ENCODE measurements at regions not wholly inside any gene's neighbourhood (a gene's known extent, or its start where the extent isn't known, plus 50 kb on each side); places are given as distances from the start of the nearest gene placed in this dataset.
"Not testable (repeated sequence)": the region's sequence is repeated elsewhere in the genome, so short reads cannot be mapped to it uniquely, and the experiment has no call there.

GRCh38 chr9:39587844-39588499, 232.5 kb downstream of the SPATA31A1 start:
- Histone ChIP-seq H3K27ac (ENCODE audit: low read depth, low read length) (no peak overlapping the region), H3K79me2 (ENCODE audit: control insufficient read depth, low read length) (no peaks in the 10 kb centered on the region), H3F3A (ENCODE audit: control insufficient read depth, insufficient read depth) (no peaks in the 10 kb centered on the region), H3K9me2 (replicated peaks; ENCODE audit: control insufficient read depth, low read length) (no peaks in the 10 kb centered on the region), H3K27me3 (ENCODE audit: control insufficient read depth, low read length) (no peaks in the 10 kb centered on the region), H3K9me3 (ENCODE audit: control insufficient read depth, insufficient read depth, low read length) (no peaks in the 10 kb centered on the region), H3K4me1 (ENCODE audit: control insufficient read depth, low read length) (no peaks in the 10 kb centered on the region), H3K4me3 (ENCODE audit: low read length) (no peak overlapping the region), H3K4me2 (ENCODE audit: low read length) (no peak overlapping the region), H3K36me3 (ENCODE audit: control insufficient read depth, low read length) (no peaks in the 10 kb centered on the region), H4K20me1 (ENCODE audit: control insufficient read depth, insufficient read depth, low read depth, low read length) (no peaks in the 10 kb centered on the region)
- TF ChIP-seq EZH2phosphoT487 (IDR thresholded peaks at IDR 0.05; ENCODE audit: borderline replicate concordance, low read length) (no peak), CTCF (IDR thresholded peaks at IDR 0.05; ENCODE audit: low read depth, low read length, poor library complexity, severe bottlenecking) (no peak)

GRCh38 chr9:39588500-39589137, 233.2 kb downstream of the SPATA31A1 start:
- Histone ChIP-seq H4K20me1 (ENCODE audit: control insufficient read depth, insufficient read depth, low read depth, low read length) (no peaks in the 10 kb centered on the region), H3K79me2 (ENCODE audit: control insufficient read depth, low read length) (no peaks in the 10 kb centered on the region), H3K36me3 (ENCODE audit: control insufficient read depth, low read length) (no peaks in the 10 kb centered on the region), H3K9me2 (replicated peaks; ENCODE audit: control insufficient read depth, low read length) (no peaks in the 10 kb centered on the region), H3K27ac (ENCODE audit: low read depth, low read length) (no peak overlapping the region), H3K4me1 (ENCODE audit: control insufficient read depth, low read length) (no peaks in the 10 kb centered on the region), H3K4me2 (ENCODE audit: low read length) (no peak overlapping the region), H3K9me3 (ENCODE audit: control insufficient read depth, insufficient read depth, low read length) (no peaks in the 10 kb centered on the region), H3K27me3 (ENCODE audit: control insufficient read depth, low read length) (no peaks in the 10 kb centered on the region), H3F3A (ENCODE audit: control insufficient read depth, insufficient read depth) (no peaks in the 10 kb centered on the region), H3K4me3 (ENCODE audit: low read length) (no peak overlapping the region)
- no peak for TF ChIP-seq EZH2phosphoT487 (IDR thresholded peaks at IDR 0.05; ENCODE audit: borderline replicate concordance, low read length)
- TF ChIP-seq CTCF (IDR thresholded peaks at IDR 0.05; ENCODE audit: low read depth, low read length, poor library complexity, severe bottlenecking): no peak

- not testable (repeated sequence) for H3K4me1 ChIP-seq (ENCODE audit: control insufficient read depth, low read length); H3K27ac ChIP-seq (ENCODE audit: low read depth, low read length); H3K36me3 ChIP-seq (ENCODE audit: control insufficient read depth, low read length); H3K9me2 ChIP-seq (replicated peaks; ENCODE audit: control insufficient read depth, low read length); H3F3A ChIP-seq (ENCODE audit: control insufficient read depth, insufficient read depth); H3K4me2 ChIP-seq (ENCODE audit: low read length); H3K27me3 ChIP-seq (ENCODE audit: control insufficient read depth, low read length); H3K79me2 ChIP-seq (ENCODE audit: control insufficient read depth, low read length); H3K4me3 ChIP-seq (ENCODE audit: low read length); H3K9me3 ChIP-seq (ENCODE audit: control insufficient read depth, insufficient read depth, low read length); H4K20me1 ChIP-seq (ENCODE audit: control insufficient read depth, insufficient read depth, low read depth, low read length)
These were observed 248.6 kb downstream of the SPATA31A1 start for GRCh38 chr9:39604089-39604488.

GRCh38 chr9:39611449-39612231, 256.2 kb downstream of the SPATA31A1 start:
- not testable (repeated sequence) for H3K36me3 ChIP-seq (ENCODE audit: control insufficient read depth, low read length); H3K27me3 ChIP-seq (ENCODE audit: control insufficient read depth, low read length); H4K20me1 ChIP-seq (ENCODE audit: control insufficient read depth, insufficient read depth, low read depth, low read length); H3K4me1 ChIP-seq (ENCODE audit: control insufficient read depth, low read length); H3K9me3 ChIP-seq (ENCODE audit: control insufficient read depth, insufficient read depth, low read length); H3K4me3 ChIP-seq (ENCODE audit: low read length); H3F3A ChIP-seq (ENCODE audit: control insufficient read depth, insufficient read depth); H3K79me2 ChIP-seq (ENCODE audit: control insufficient read depth, low read length); H3K9me2 ChIP-seq (replicated peaks; ENCODE audit: control insufficient read depth, low read length); H3K4me2 ChIP-seq (ENCODE audit: low read length); H3K27ac ChIP-seq (ENCODE audit: low read depth, low read length)

- H3K9me3 ChIP-seq (ENCODE audit: control insufficient read depth, insufficient read depth, low read length); H3K36me3 ChIP-seq (ENCODE audit: control insufficient read depth, low read length); H3K27ac ChIP-seq (ENCODE audit: low read depth, low read length); H3K4me1 ChIP-seq (ENCODE audit: control insufficient read depth, low read length); H3F3A ChIP-seq (ENCODE audit: control insufficient read depth, insufficient read depth); H3K9me2 ChIP-seq (replicated peaks; ENCODE audit: control insufficient read depth, low read length); H3K4me3 ChIP-seq (ENCODE audit: low read length); H3K27me3 ChIP-seq (ENCODE audit: control insufficient read depth, low read length); H3K79me2 ChIP-seq (ENCODE audit: control insufficient read depth, low read length); H4K20me1 ChIP-seq (ENCODE audit: control insufficient read depth, insufficient read depth, low read depth, low read length); H3K4me2 ChIP-seq (ENCODE audit: low read length): not testable (repeated sequence)
These were observed 261.0 kb downstream of the SPATA31A1 start for GRCh38 chr9:39616480-39616879.

- H3K27ac ChIP-seq (ENCODE audit: low read depth, low read length); H3K9me2 ChIP-seq (replicated peaks; ENCODE audit: control insufficient read depth, low read length); H3K36me3 ChIP-seq (ENCODE audit: control insufficient read depth, low read length); H3K27me3 ChIP-seq (ENCODE audit: control insufficient read depth, low read length); H3K4me2 ChIP-seq (ENCODE audit: low read length); H3K4me1 ChIP-seq (ENCODE audit: control insufficient read depth, low read length); H4K20me1 ChIP-seq (ENCODE audit: control insufficient read depth, insufficient read depth, low read depth, low read length); H3K9me3 ChIP-seq (ENCODE audit: control insufficient read depth, insufficient read depth, low read length); H3K4me3 ChIP-seq (ENCODE audit: low read length); H3F3A ChIP-seq (ENCODE audit: control insufficient read depth, insufficient read depth); H3K79me2 ChIP-seq (ENCODE audit: control insufficient read depth, low read length): not testable (repeated sequence)
These were observed 268.6 kb downstream of the SPATA31A1 start for GRCh38 chr9:39624048-39624447.
